ENCODE measurements at regions not wholly inside any gene's neighbourhood (a gene's known extent, or its start where the extent isn't known, plus 50 kb on each side); places are given as distances from the start of the nearest gene placed in this dataset.

- no peaks in the 10 kb centered on the region for H3K27me3 Mint-ChIP-seq (ENCODE audit: low read depth)
- H3K4me3 Mint-ChIP-seq (ENCODE audit: unreplicated experiment) = no peak overlapping the region
- no peaks in the 10 kb centered on the region for H3K9me3 Mint-ChIP-seq (ENCODE audit: low read depth)
- H3K4me1 Mint-ChIP-seq (ENCODE audit: low read depth) = peaks cover 20% of the 10 kb centered on the region
- DNase-seq (ENCODE audit: low spot score) = no peak
- no peaks in the 10 kb centered on the region for H3K36me3 Mint-ChIP-seq (ENCODE audit: low read depth)
- H3K27ac Mint-ChIP-seq (ENCODE audit: unreplicated experiment) = no peak overlapping the region
- TF ChIP-seq CTCF (IDR thresholded peaks at IDR 0.05) = no peak
Measured at GRCh38 chr2:146324951-146325350, 1519.9 kb upstream of the ACVR2A start.

GRCh38 chr2:146323564-146323963 lies 1521.3 kb upstream of the ACVR2A start:
- DNase-seq (ENCODE audit: low spot score) = no peak
- TF ChIP-seq CTCF (IDR thresholded peaks at IDR 0.05) = no peak
- Mint-ChIP-seq H3K27me3 (ENCODE audit: low read depth) (no peaks in the 10 kb centered on the region), H3K36me3 (ENCODE audit: low read depth) (no peaks in the 10 kb centered on the region), H3K4me3 (ENCODE audit: unreplicated experiment) (no peak overlapping the region), H3K27ac (ENCODE audit: unreplicated experiment) (no peak overlapping the region), H3K9me3 (ENCODE audit: low read depth) (no peaks in the 10 kb centered on the region), H3K4me1 (ENCODE audit: low read depth) (peaks cover 20% of the 10 kb centered on the region)

GRCh38 chr2:146321175-146321574 lies 1523.7 kb upstream of the ACVR2A start:
- no peaks in the 10 kb centered on the region for H3K27me3 Mint-ChIP-seq (ENCODE audit: low read depth)
- no peak for DNase-seq (ENCODE audit: low spot score)
- TF ChIP-seq CTCF (IDR thresholded peaks at IDR 0.05) = no peak
- H3K27ac Mint-ChIP-seq (ENCODE audit: unreplicated experiment) = peak overlapping the region; percentile 70
- peaks cover 20% of the 10 kb centered on the region for H3K4me1 Mint-ChIP-seq (ENCODE audit: low read depth)
- H3K9me3 Mint-ChIP-seq (ENCODE audit: low read depth) = no peaks in the 10 kb centered on the region
- no peaks in the 10 kb centered on the region for H3K36me3 Mint-ChIP-seq (ENCODE audit: low read depth)
- no peak overlapping the region for H3K4me3 Mint-ChIP-seq (ENCODE audit: unreplicated experiment)

- Mint-ChIP-seq H3K36me3 (ENCODE audit: low read depth) (no peaks in the 10 kb centered on the region), H3K4me3 (ENCODE audit: unreplicated experiment) (no peak overlapping the region), H3K9me3 (ENCODE audit: low read depth) (no peaks in the 10 kb centered on the region), H3K27me3 (ENCODE audit: low read depth) (no peaks in the 10 kb centered on the region), H3K27ac (ENCODE audit: unreplicated experiment) (no peak overlapping the region), H3K4me1 (ENCODE audit: low read depth) (peaks cover 18% of the 10 kb centered on the region)
- no peak for TF ChIP-seq CTCF (IDR thresholded peaks at IDR 0.05)
- no peak for DNase-seq (ENCODE audit: low spot score)
Measured at GRCh38 chr2:146317959-146318358, 1526.9 kb upstream of the ACVR2A start.

- TF ChIP-seq CTCF (IDR thresholded peaks at IDR 0.05) = peak; percentile 85
- no peak overlapping the region for H3K27ac Mint-ChIP-seq (ENCODE audit: unreplicated experiment)
Measured at GRCh38 chr2:146312899-146313298, 1531.9 kb upstream of the ACVR2A start.

More at GRCh38 chr2:146312899-146313298, 1531.9 kb upstream of the ACVR2A start:
- Mint-ChIP-seq H3K27me3 (ENCODE audit: low read depth) (no peaks in the 10 kb centered on the region), H3K36me3 (ENCODE audit: low read depth) (peaks cover 3% of the 10 kb centered on the region), H3K4me3 (ENCODE audit: unreplicated experiment) (no peak overlapping the region), H3K4me1 (ENCODE audit: low read depth) (peaks cover 23% of the 10 kb centered on the region), H3K9me3 (ENCODE audit: low read depth) (no peaks in the 10 kb centered on the region)
- no peak for DNase-seq (ENCODE audit: low spot score)
